K562 (cell line): ENCODE measurements at regions not wholly inside any gene's neighbourhood (a gene's known extent, or its start where the extent isn't known, plus 50 kb on each side); places are given as distances from the start of the nearest gene placed in this dataset.

Experiments
- ATAC-seq: fragments of 200-7000 bp; cut with Tn5 transposase; 3 replicates; pipeline ENCODE4 v1.9.1; 2020; ENCODE audit warnings: moderate library complexity
- BruUV-seq: library from RNA; stranded (reverse); fragments of 400-500 nt; replicated peaks from 2 replicates; lab custom pipeline; 2021; lab: Mats Ljungman, UMichigan
- CTCF ChIA-PET: fragments of 300-600 bp; formaldehyde crosslinking; extraction: SDS; loops from one replicate; lab custom pipeline; 2021; ENCODE audit warnings: low intra/inter-chr PET ratio; lab: Yijun Ruan, JAX
- POLR2A ChIA-PET: fragments of 300-600, 350-650 bp; sonication (Branson Sonifier 250); formaldehyde crosslinking; extraction: SDS; loops from one replicate; lab custom pipeline; 2021; ENCODE audit warnings: antibody characterized with exemption, inconsistent platforms; lab: Yijun Ruan, JAX
- DNase-seq, 4 experiments: peaks; one replicate each; pipeline versions ENCODE4 v3.0.0 to v3.0.0-alpha.2; 2011 to 2018; ENCODE audit warnings: low spot score in 3 of 4, mixed read lengths in 3 of 4; ENCODE audit errors: extremely low read depth in 1 of 4
- FAIRE-seq: peaks from 2 replicates; lab custom pipeline; 2011; peaks lifted over from hg19 to GRCh38; lab: Jason Lieb, UNC
- H2AFZ ChIP-seq: 2 replicates; pipeline ENCODE4 v1.6.0; 2011; ENCODE audit warnings: low read depth, low read length, control low read depth, inconsistent platforms
- H3K27ac ChIP-seq: fragments of 200-600 bp; 3 replicates; pipeline ENCODE4 v1.8.0; 2011; ENCODE audit warnings: low read depth, mild to moderate bottlenecking, control low read depth, inconsistent platforms, low read length, moderate library complexity, mixed read lengths; ENCODE audit errors: extremely low read depth
- H3K27me3 ChIP-seq, 2 experiments: fragments of 300-600 bp in 1 of 2; 2 replicates in 1 of 2; 3 replicates in 1 of 2; pipeline versions ENCODE4 v1.6.0 to v1.8.0; 2011; ENCODE audit warnings: inconsistent platforms in 2 of 2, low read length in 2 of 2, mild to moderate bottlenecking in 1 of 2, mixed read lengths in 1 of 2, moderate library complexity in 1 of 2; ENCODE audit not compliant: control insufficient read depth in 2 of 2, insufficient read depth in 2 of 2
- H3K36me3 ChIP-seq: fragments of 300-600 bp; 3 replicates; pipeline ENCODE4 v1.8.0; 2011; ENCODE audit warnings: mild to moderate bottlenecking, low read length, inconsistent platforms; ENCODE audit not compliant: control insufficient read depth, insufficient read depth
- H3K4me1 ChIP-seq, 2 experiments: fragments of 200-600 bp in 1 of 2; replicated peaks in 1 of 2; 2 replicates in 1 of 2; 3 replicates in 1 of 2; pipeline versions ENCODE4 v1.5.1 to v1.8.0; 2011; ENCODE audit warnings: inconsistent platforms in 2 of 2, low read length in 2 of 2, mild to moderate bottlenecking in 1 of 2, mixed read lengths in 1 of 2, moderate library complexity in 1 of 2; ENCODE audit not compliant: control insufficient read depth in 2 of 2, insufficient read depth in 2 of 2
- H3K4me2 ChIP-seq: 2 replicates; pipeline ENCODE4 v1.6.1; 2011; ENCODE audit warnings: low read length, control low read depth, inconsistent platforms, mixed read lengths; ENCODE audit not compliant: insufficient read depth
- H3K4me3 ChIP-seq: fragments of 200-600 bp; sonication (generic), shearing (Covaris generic); 2 replicates; pipeline ENCODE4 v1.5.1; 2016; ENCODE audit warnings: control low read depth, inconsistent platforms
- H3K79me2 ChIP-seq: fragments of 200-600 bp; 3 replicates; pipeline ENCODE4 v1.8.0; 2011; ENCODE audit warnings: low read length, inconsistent platforms; ENCODE audit not compliant: control insufficient read depth, insufficient read depth
- H3K9ac ChIP-seq, 2 experiments: 2 replicates each; pipeline versions ENCODE4 v1.6.0 to v1.6.1; 2011; ENCODE audit warnings: low read depth in 2 of 2, low read length in 2 of 2, control low read depth in 1 of 2, inconsistent platforms in 1 of 2, mild to moderate bottlenecking in 1 of 2, mixed read lengths in 1 of 2; ENCODE audit not compliant: insufficient read depth in 1 of 2
- H3K9me1 ChIP-seq: one replicate; pipeline ENCODE4 v1.6.0; 2011; ENCODE audit warnings: inconsistent platforms, mild to moderate bottlenecking, low read length, moderate library complexity; ENCODE audit not compliant: control insufficient read depth, insufficient read depth
- H3K9me3 ChIP-seq: replicated peaks from 2 replicates; pipeline ENCODE4 v1.5.1; 2011; ENCODE audit warnings: low read depth, low read length, inconsistent platforms; ENCODE audit not compliant: control insufficient read depth, insufficient read depth
- H4K20me1 ChIP-seq: replicated peaks from 2 replicates; pipeline ENCODE4 v1.6.1; 2011; ENCODE audit warnings: low read length, inconsistent platforms, mixed read lengths; ENCODE audit not compliant: control insufficient read depth, insufficient read depth
- COPS2 ChIP-seq: fragments of 450-650 bp; conservative IDR thresholded peaks from 2 replicates; pipeline ENCODE4 v1.6.1; 2016; ENCODE audit warnings: mild to moderate bottlenecking, moderate library complexity
- GTF3C2 ChIP-seq: IDR thresholded peaks from 3 replicates; pipeline ENCODE4 v1.6.1; 2011; ENCODE audit warnings: borderline replicate concordance, mild to moderate bottlenecking, moderate library complexity; ENCODE audit not compliant: insufficient read length; ENCODE audit errors: extremely low read depth
- KAT2B ChIP-seq: IDR thresholded peaks from one replicate; pipeline ENCODE4 v1.6.1; 2012; ENCODE audit warnings: low read depth, mild to moderate bottlenecking, control low read depth, inconsistent platforms, low read length, moderate library complexity
- SPI1 ChIP-seq: IDR thresholded peaks from 2 replicates; pipeline ENCODE4 v1.6.1; 2011; ENCODE audit warnings: low read depth, low read length, control low read depth, borderline replicate concordance
- STAT5B ChIP-seq: fragments of 250-450 bp; sonication (Bioruptor Pico); IDR thresholded peaks from 2 replicates; pipeline ENCODE4 v1.8.0; 2021; ENCODE audit warnings: mild to moderate bottlenecking, inconsistent platforms
- ZKSCAN8 ChIP-seq: fragments of 200-800 bp; sonication (Bioruptor generic); IDR thresholded peaks from 2 replicates; pipeline ENCODE4 v1.6.1; 2016; ENCODE audit warnings: missing genetic modification characterization, missing compliant biosample characterization
- ZNF655 ChIP-seq: fragments of 250-450 bp; sonication (Bioruptor Pico); IDR thresholded peaks from 2 replicates; pipeline ENCODE4 v1.5.0; 2021
- WGBS: fragments of 100-300 bp; shearing (Covaris generic); methylation state at CpG from one replicate; pipeline ENCODE4 v1.1.6; 2016; ENCODE audit warnings: low coverage, mixed read lengths; ENCODE audit not compliant: insufficient coverage; ENCODE audit errors: missing lambda C conversion rate; 5-methylcytosine and 5-hydroxymethylcytosine counted together
- in situ Hi-C: fragments of 300-500 bp; cut with MboI; formaldehyde crosslinking; loops from 4 replicates; pipeline ENCODE4 v1.15.0; 2018; ENCODE audit warnings: inconsistent platforms, mixed read lengths
- intact Hi-C: fragments of 100-400 bp; cut with micrococcal nuclease; formaldehyde crosslinking; loops from 2 replicates; pipeline ENCODE4 v1.14.2; 2022

- Histone ChIP-seq H3K4me3 (no peak overlapping the region), H3K79me2 (no peaks in the 10 kb centered on the region), H2AFZ (0 out of 2 replicates have a peak overlapping the region, but pooled peaks have one; percentile 32), H3K27ac (no peak overlapping the region), H3K9ac (no peak overlapping the region), H3K27me3 (peaks cover 1 to 4% of the 10 kb centered on the region in 2 experiments; a peak in 4 of 5 replicates), H3K36me3 (no peaks in the 10 kb centered on the region), H3K9me1 (no peaks in the 10 kb centered on the region), H3K4me2 (no peak overlapping the region), H3K9me3 (no peaks in the 10 kb centered on the region), H3K4me1 (peaks cover 0 to 2% of the 10 kb centered on the region in 2 experiments; a peak in 2 of 5 replicates), H4K20me1 (no peaks in the 10 kb centered on the region)
- CTCF ChIA-PET, result no interaction called here
- DNase-seq (no peak), FAIRE-seq (no peak), ATAC-seq (no peak)
- in situ Hi-C loops (loop anchor here (5.0 kb wide), 1 partner anchor 46 kb away; no protein-coding TSS in a partner anchor), intact Hi-C loops (no loop called here)
- WGBS, result 21% methylated on average over 5 of the region's 5 CpGs
- TF ChIP-seq KAT2B (no peak), SPI1 (peak; percentile 61; the same call in 1 of the 2 replicates), COPS2 (no peak), ZKSCAN8 (CRISPR knock-in tag) (no peak), ZNF655 (CRISPR knock-in tag) (no peak), STAT5B (no peak), GTF3C2 (no peak)
- POLR2A ChIA-PET, result interaction anchor here (1.1 to 1.3 kb wide), 4 partner anchors 9 to 111 kb away, joined by 3 read pairs; partner anchors contain the start of gene RASGRP1
- no TSS peak for BruUV-seq
Measured at GRCh38 chr15:38623744-38624143, 59.1 kb upstream of the RASGRP1 start.
